ENCODE measurements at regions not wholly inside any gene's neighbourhood (a gene's known extent, or its start where the extent isn't known, plus 50 kb on each side); places are given as distances from the start of the nearest gene placed in this dataset.

- TF ChIP-seq SMC3 (IDR thresholded peaks at IDR 0.05; ENCODE audit: low read length) (no peak), BHLHE40 (IDR thresholded peaks at IDR 0.05; ENCODE audit: low read length) (no peak), ZNF740 (CRISPR knock-in tag; IDR thresholded peaks at IDR 0.05) (no peak), TERF1 (CRISPR knock-in tag; IDR thresholded peaks at IDR 0.05) (no peak)
These were observed 204.2 kb upstream of the PDE5A start for GRCh38 chr4:119832776-119833175.
